Sigmoid colon (tissue), 4 donors: ENCODE measurements at regions not wholly inside any gene's neighbourhood (a gene's known extent, or its start where the extent isn't known, plus 50 kb on each side); places are given as distances from the start of the nearest gene placed in this dataset.

ENCODE experiments used
- CTCF ChIP-seq, 4 experiments: fragments of 450-650 bp in 3 of 4; fragments of 200-600 bp in 1 of 4; IDR thresholded peaks; one replicate each; pipeline ENCODE4 v1.5.1; 2016 to 2019; ENCODE audit warnings: antibody characterized with exemption in 4 of 4, mild to moderate bottlenecking in 3 of 4, moderate library complexity in 2 of 4
- EP300 ChIP-seq, 4 donors: sonication (generic); formaldehyde crosslinking; IDR thresholded peaks; one replicate each; pipeline ENCODE4 v1.6.1; 2017; ENCODE audit warnings: antibody characterized with exemption in 4 of 4
- POLR2A ChIP-seq, 2 donors: fragments of 450-650 bp; IDR thresholded peaks; one replicate each; pipeline ENCODE4 v1.6.1; 2016; ENCODE audit warnings: antibody characterized with exemption in 2 of 2, mild to moderate bottlenecking in 2 of 2, moderate library complexity in 2 of 2
- POLR2AphosphoS5 ChIP-seq, 4 donors: sonication (generic); formaldehyde crosslinking; IDR thresholded peaks; one replicate each; pipeline ENCODE4 v1.6.1; 2017; ENCODE audit warnings: antibody characterized with exemption in 4 of 4

- TF ChIP-seq POLR2A (IDR thresholded peaks at IDR 0.05) (no peak), POLR2AphosphoS5 (IDR thresholded peaks at IDR 0.05) (no peak), EP300 (IDR thresholded peaks at IDR 0.05) (no peak), CTCF (IDR thresholded peaks at IDR 0.05) (no peak)
Observed at GRCh38 chr12:105985383-105985782, 153.4 kb downstream of the NUAK1 start.
